ENCODE measurements at regions not wholly inside any gene's neighbourhood (a gene's known extent, or its start where the extent isn't known, plus 50 kb on each side); places are given as distances from the start of the nearest gene placed in this dataset.

- no peak for DNase-seq
Measured at GRCh38 chr6:113599444-113599843, 257.7 kb upstream of the MARCKS start.

GRCh38 chr6:113600551-113601339, 256.4 kb upstream of the MARCKS start:
- no peak for DNase-seq

GRCh38 chr6:113607821-113608545, 249.2 kb upstream of the MARCKS start:
- no peak for DNase-seq

- no peak for DNase-seq
Measured at GRCh38 chr6:113610377-113610988, 246.7 kb upstream of the MARCKS start.

GRCh38 chr6:113616701-113617274, 240.4 kb upstream of the MARCKS start:
- no peak for DNase-seq

GRCh38 chr6:113619077-113619476, 238.1 kb upstream of the MARCKS start:
- DNase-seq, result no peak

- DNase-seq, result no peak
Measured at GRCh38 chr6:113620386-113620785, 236.8 kb upstream of the MARCKS start.

- DNase-seq, result no peak
Measured at GRCh38 chr6:113622254-113622653, 234.9 kb upstream of the MARCKS start.

GRCh38 chr6:113623129-113623528, 234.0 kb upstream of the MARCKS start:
- DNase-seq, result no peak

GRCh38 chr6:113625850-113626249, 231.3 kb upstream of the MARCKS start:
- no peak for DNase-seq

- no peak for DNase-seq
Measured at GRCh38 chr6:113626475-113626874, 230.7 kb upstream of the MARCKS start.

GRCh38 chr6:113627480-113627879, 229.7 kb upstream of the MARCKS start:
- DNase-seq, result no peak

GRCh38 chr6:113629256-113629655, 227.9 kb upstream of the MARCKS start:
- DNase-seq, result no peak

GRCh38 chr6:113629975-113630737, 227.0 kb upstream of the MARCKS start:
- DNase-seq, result no peak

- DNase-seq, result no peak
Measured at GRCh38 chr6:113630738-113631535, 226.2 kb upstream of the MARCKS start.

GRCh38 chr6:113631666-113632065, 225.5 kb upstream of the MARCKS start:
- no peak for DNase-seq

GRCh38 chr6:113632220-113632864, 224.8 kb upstream of the MARCKS start:
- no peak for DNase-seq

- DNase-seq, result no peak
Measured at GRCh38 chr6:113633638-113634037, 223.5 kb upstream of the MARCKS start.

GRCh38 chr6:113634352-113635163, 222.6 kb upstream of the MARCKS start:
- DNase-seq, result no peak

GRCh38 chr6:113635222-113635986, 221.7 kb upstream of the MARCKS start:
- no peak for DNase-seq
